ENCODE measurements at regions not wholly inside any gene's neighbourhood (a gene's known extent, or its start where the extent isn't known, plus 50 kb on each side); places are given as distances from the start of the nearest gene placed in this dataset.

- H3K4me3 ChIP-seq (ENCODE audit: insufficient read depth in 1 of 2, low read depth in 1 of 2, low read length in 2 of 2) = no peak overlapping the region
- no peak overlapping the region for H3K9ac ChIP-seq (ENCODE audit: low read length)
- DNase-seq = no peak
- no peak overlapping the region for H3K14ac ChIP-seq (ENCODE audit: low read length in 2 of 2)
- no peak overlapping the region for H4K8ac ChIP-seq (ENCODE audit: low read length)
- no peak overlapping the region for H2BK15ac ChIP-seq (ENCODE audit: low read depth, poor library complexity, severe bottlenecking)
- H2AK5ac ChIP-seq (ENCODE audit: low read length, severe bottlenecking) = no peak overlapping the region
- WGBS = 64% methylated on average over 1 of the region's 2 CpGs
- H3K4ac ChIP-seq (ENCODE audit: low read depth in 1 of 2, low read length in 2 of 2) = no peak overlapping the region
- H3K79me1 ChIP-seq (replicated peaks; ENCODE audit: low read length, poor library complexity, severe bottlenecking) = no peaks in the 10 kb centered on the region
- no peak overlapping the region for H3K27ac ChIP-seq (ENCODE audit: low read length, poor library complexity, severe bottlenecking)
- H3K36me3 ChIP-seq (ENCODE audit: control insufficient read depth in 1 of 2, insufficient read depth in 2 of 2, low read depth in 1 of 2, low read length in 2 of 2) = no peaks in the 10 kb centered on the region
- H2BK120ac ChIP-seq (ENCODE audit: low read depth, low read length) = no peak overlapping the region
- H2AFZ ChIP-seq (ENCODE audit: low read depth, low read length) = no peak overlapping the region
- H3K18ac ChIP-seq (ENCODE audit: low read depth in 1 of 2, low read length in 2 of 2) = no peak overlapping the region
- H3K4me1 ChIP-seq (ENCODE audit: control insufficient read depth, insufficient read depth, low read depth, low read length) = no peaks in the 10 kb centered on the region
- peaks cover 19% of the 10 kb centered on the region for H3K9me3 ChIP-seq (ENCODE audit: control insufficient read depth, low read length)
- no peak overlapping the region for H3K4me2 ChIP-seq (ENCODE audit: low read length, poor library complexity, severe bottlenecking)
- H3K23ac ChIP-seq (ENCODE audit: low read length in 2 of 2) = no peak overlapping the region
- H4K91ac ChIP-seq (ENCODE audit: low read length) = no peak overlapping the region
- H2BK12ac ChIP-seq (ENCODE audit: low read length in 2 of 2) = no peak overlapping the region
- H3K27me3 ChIP-seq (ENCODE audit: control insufficient read depth in 1 of 2, insufficient read depth in 1 of 2, low read length in 2 of 2) = no peaks in the 10 kb centered on the region
- no peak overlapping the region for H2BK5ac ChIP-seq (ENCODE audit: low read depth, low read length, poor library complexity, severe bottlenecking)
Observed at GRCh38 chr5:44178414-44178813, 210.8 kb downstream of the FGF10 start.

GRCh38 chr5:44167540-44167939, 221.7 kb downstream of the FGF10 start:
- no peak overlapping the region for H4K91ac ChIP-seq (ENCODE audit: low read length)
- no peaks in the 10 kb centered on the region for H3K27me3 ChIP-seq (ENCODE audit: control insufficient read depth in 1 of 2, insufficient read depth in 1 of 2, low read length in 2 of 2)
- no peak overlapping the region for H4K8ac ChIP-seq (ENCODE audit: low read length)
- H2BK15ac ChIP-seq (ENCODE audit: low read depth, poor library complexity, severe bottlenecking) = no peak overlapping the region
- H2BK5ac ChIP-seq (ENCODE audit: low read depth, low read length, poor library complexity, severe bottlenecking) = no peak overlapping the region
- H3K4me1 ChIP-seq (ENCODE audit: control insufficient read depth, insufficient read depth, low read depth, low read length) = no peaks in the 10 kb centered on the region
- H3K4ac ChIP-seq (ENCODE audit: low read depth in 1 of 2, low read length in 2 of 2) = no peak overlapping the region
- no peak overlapping the region for H2AFZ ChIP-seq (ENCODE audit: low read depth, low read length)
- no peaks in the 10 kb centered on the region for H3K36me3 ChIP-seq (ENCODE audit: control insufficient read depth in 1 of 2, insufficient read depth in 2 of 2, low read depth in 1 of 2, low read length in 2 of 2)
- no peak overlapping the region for H3K4me2 ChIP-seq (ENCODE audit: low read length, poor library complexity, severe bottlenecking)
- no peak overlapping the region for H3K18ac ChIP-seq (ENCODE audit: low read depth in 1 of 2, low read length in 2 of 2)
- H2AK5ac ChIP-seq (ENCODE audit: low read length, severe bottlenecking) = no peak overlapping the region
- H3K27ac ChIP-seq (ENCODE audit: low read length, poor library complexity, severe bottlenecking) = no peak overlapping the region
- no peak for DNase-seq
- H3K9ac ChIP-seq (ENCODE audit: low read length) = no peak overlapping the region
- no peak overlapping the region for H3K23ac ChIP-seq (ENCODE audit: low read length in 2 of 2)
- no peak overlapping the region for H3K14ac ChIP-seq (ENCODE audit: low read length in 2 of 2)
- no peak overlapping the region for H2BK120ac ChIP-seq (ENCODE audit: low read depth, low read length)
- H3K4me3 ChIP-seq (ENCODE audit: insufficient read depth in 1 of 2, low read depth in 1 of 2, low read length in 2 of 2) = no peak overlapping the region
- H3K9me3 ChIP-seq (ENCODE audit: control insufficient read depth, low read length) = peaks cover 15% of the 10 kb centered on the region
- no peaks in the 10 kb centered on the region for H3K79me1 ChIP-seq (replicated peaks; ENCODE audit: low read length, poor library complexity, severe bottlenecking)
- no peak overlapping the region for H2BK12ac ChIP-seq (ENCODE audit: low read length in 2 of 2)

- Histone ChIP-seq H3K36me3 (ENCODE audit: control insufficient read depth in 1 of 2, insufficient read depth in 2 of 2, low read depth in 1 of 2, low read length in 2 of 2) (no peaks in the 10 kb centered on the region), H3K9me3 (ENCODE audit: control insufficient read depth, low read length) (peaks cover 42% of the 10 kb centered on the region), H2AFZ (ENCODE audit: low read depth, low read length) (no peak overlapping the region), H3K79me1 (replicated peaks; ENCODE audit: low read length, poor library complexity, severe bottlenecking) (no peaks in the 10 kb centered on the region), H2BK15ac (ENCODE audit: low read depth, poor library complexity, severe bottlenecking) (no peak overlapping the region), H3K4ac (ENCODE audit: low read depth in 1 of 2, low read length in 2 of 2) (no peak overlapping the region), H3K14ac (ENCODE audit: low read length in 2 of 2) (no peak overlapping the region), H3K4me2 (ENCODE audit: low read length, poor library complexity, severe bottlenecking) (no peak overlapping the region), H3K18ac (ENCODE audit: low read depth in 1 of 2, low read length in 2 of 2) (no peak overlapping the region), H3K23ac (ENCODE audit: low read length in 2 of 2) (no peak overlapping the region), H2AK5ac (ENCODE audit: low read length, severe bottlenecking) (no peak overlapping the region), H3K27me3 (ENCODE audit: control insufficient read depth in 1 of 2, insufficient read depth in 1 of 2, low read length in 2 of 2) (no peaks in the 10 kb centered on the region), H2BK12ac (ENCODE audit: low read length in 2 of 2) (no peak overlapping the region), H3K4me1 (ENCODE audit: control insufficient read depth, insufficient read depth, low read depth, low read length) (no peaks in the 10 kb centered on the region), H2BK120ac (ENCODE audit: low read depth, low read length) (no peak overlapping the region), H3K4me3 (ENCODE audit: insufficient read depth in 1 of 2, low read depth in 1 of 2, low read length in 2 of 2) (no peak overlapping the region), H4K91ac (ENCODE audit: low read length) (no peak overlapping the region), H3K9ac (ENCODE audit: low read length) (no peak overlapping the region), H2BK5ac (ENCODE audit: low read depth, low read length, poor library complexity, severe bottlenecking) (no peak overlapping the region), H3K27ac (ENCODE audit: low read length, poor library complexity, severe bottlenecking) (no peak overlapping the region), H4K8ac (ENCODE audit: low read length) (no peak overlapping the region)
- DNase-seq = no peak
- 72% methylated on average over 4 of the region's 4 CpGs for WGBS
Observed at GRCh38 chr5:44160369-44160768, 228.9 kb downstream of the FGF10 start.

DNA sequence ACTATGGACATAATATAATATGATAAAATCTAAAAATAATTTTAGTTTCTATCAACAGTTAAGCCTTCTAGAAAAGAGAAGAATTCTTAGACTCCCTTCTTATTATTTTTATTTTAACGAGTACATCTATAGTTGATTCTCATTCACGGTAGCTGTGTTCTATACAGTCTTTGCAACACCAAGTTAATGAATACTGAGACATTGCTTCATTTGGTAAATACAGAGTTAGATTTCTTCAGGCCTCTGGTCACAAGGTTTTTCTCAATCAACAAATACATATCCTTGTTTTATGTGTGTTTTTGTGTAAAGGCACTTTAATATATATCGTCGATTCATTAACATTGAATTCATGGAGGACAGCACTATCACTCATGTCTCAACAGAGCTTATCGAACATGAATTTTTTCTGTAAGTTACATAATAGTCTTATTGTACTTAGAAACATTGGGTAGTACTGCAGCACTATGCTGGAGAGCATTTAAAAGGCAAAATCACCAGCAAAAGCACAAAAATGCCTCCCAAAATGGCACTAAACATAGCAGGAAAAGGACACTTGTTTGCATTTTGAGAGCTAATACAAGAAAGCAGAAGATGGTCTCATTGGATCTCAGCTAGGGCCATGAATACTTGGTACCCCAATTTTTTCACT, 239.0 kb downstream of the FGF10 start:
- Histone ChIP-seq H2AFZ (ENCODE audit: low read depth, low read length) (no peak overlapping the region), H2BK12ac (ENCODE audit: low read length in 2 of 2) (no peak overlapping the region), H4K8ac (ENCODE audit: low read length) (no peak overlapping the region), H4K91ac (ENCODE audit: low read length) (no peak overlapping the region), H2BK5ac (ENCODE audit: low read depth, low read length, poor library complexity, severe bottlenecking) (no peak overlapping the region), H3K23ac (ENCODE audit: low read length in 2 of 2) (no peak overlapping the region), H3K79me1 (replicated peaks; ENCODE audit: low read length, poor library complexity, severe bottlenecking) (no peaks in the 10 kb centered on the region), H3K4me1 (ENCODE audit: control insufficient read depth, insufficient read depth, low read depth, low read length) (no peaks in the 10 kb centered on the region), H3K4me3 (ENCODE audit: insufficient read depth in 1 of 2, low read depth in 1 of 2, low read length in 2 of 2) (no peak overlapping the region), H3K36me3 (ENCODE audit: control insufficient read depth in 1 of 2, insufficient read depth in 2 of 2, low read depth in 1 of 2, low read length in 2 of 2) (no peaks in the 10 kb centered on the region), H3K4me2 (ENCODE audit: low read length, poor library complexity, severe bottlenecking) (no peak overlapping the region), H3K4ac (ENCODE audit: low read depth in 1 of 2, low read length in 2 of 2) (no peak overlapping the region), H3K9ac (ENCODE audit: low read length) (no peak overlapping the region), H3K27me3 (ENCODE audit: control insufficient read depth in 1 of 2, insufficient read depth in 1 of 2, low read length in 2 of 2) (no peaks in the 10 kb centered on the region), H2AK5ac (ENCODE audit: low read length, severe bottlenecking) (no peak overlapping the region), H3K9me3 (ENCODE audit: control insufficient read depth, low read length) (peaks cover 21% of the 10 kb centered on the region), H2BK15ac (ENCODE audit: low read depth, poor library complexity, severe bottlenecking) (no peak overlapping the region), H2BK120ac (ENCODE audit: low read depth, low read length) (no peak overlapping the region), H3K18ac (ENCODE audit: low read depth in 1 of 2, low read length in 2 of 2) (no peak overlapping the region), H3K27ac (ENCODE audit: low read length, poor library complexity, severe bottlenecking) (no peak overlapping the region), H3K14ac (ENCODE audit: low read length in 2 of 2) (no peak overlapping the region)
- no CpG with 5 or more reads among the region's 5 CpGs for WGBS
- DNase-seq = no peak
